ENCODE measurements at regions not wholly inside any gene's neighbourhood (a gene's known extent, or its start where the extent isn't known, plus 50 kb on each side); places are given as distances from the start of the nearest gene placed in this dataset.

- CTCF ChIA-PET = no interaction called here
- TF ChIP-seq SP7 (tag by site-specific recombination; IDR thresholded peaks at IDR 0.05) (no peak), ZBTB26 (tag by site-specific recombination; optimal IDR thresholded peaks at IDR 0.05) (no peak), ZNF645 (tag by site-specific recombination; IDR thresholded peaks at IDR 0.05) (no peak)
- TF ChIP-seq, protein P1, sequence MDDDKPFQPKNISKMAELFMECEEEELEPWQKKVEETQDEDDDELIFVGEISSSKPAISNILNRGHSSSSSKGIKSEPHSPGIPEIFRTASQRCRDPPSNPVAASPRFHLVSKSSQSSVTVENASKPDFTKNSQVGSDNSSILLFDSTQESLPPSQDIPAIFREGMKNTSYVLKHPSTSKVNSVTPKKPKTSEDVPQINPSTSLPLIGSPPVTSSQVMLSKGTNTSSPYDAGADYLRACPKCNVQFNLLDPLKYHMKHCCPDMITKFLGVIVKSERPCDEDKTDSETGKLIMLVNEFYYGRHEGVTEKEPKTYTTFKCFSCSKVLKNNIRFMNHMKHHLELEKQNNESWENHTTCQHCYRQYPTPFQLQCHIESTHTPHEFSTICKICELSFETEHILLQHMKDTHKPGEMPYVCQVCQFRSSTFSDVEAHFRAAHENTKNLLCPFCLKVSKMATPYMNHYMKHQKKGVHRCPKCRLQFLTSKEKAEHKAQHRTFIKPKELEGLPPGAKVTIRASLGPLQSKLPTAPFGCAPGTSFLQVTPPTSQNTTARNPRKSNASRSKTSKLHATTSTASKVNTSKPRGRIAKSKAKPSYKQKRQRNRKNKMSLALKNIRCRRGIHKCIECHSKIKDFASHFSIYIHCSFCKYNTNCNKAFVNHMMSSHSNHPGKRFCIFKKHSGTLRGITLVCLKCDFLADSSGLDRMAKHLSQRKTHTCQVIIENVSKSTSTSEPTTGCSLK (tag by site-specific recombination; IDR thresholded peaks at IDR 0.05) = no peak
- no peaks in the 10 kb centered on the region for H3K4me1 ChIP-seq (ENCODE audit: control insufficient read depth, insufficient read depth, low read length)
- no peaks in the 10 kb centered on the region for H3K9me3 ChIP-seq (ENCODE audit: control insufficient read depth, insufficient read depth, low read depth, low read length)
- H3K36me3 ChIP-seq (ENCODE audit: control insufficient read depth in 2 of 2, insufficient read depth in 1 of 2, low read length in 2 of 2) = no peaks in the 10 kb centered on the region
- H3K27ac ChIP-seq (ENCODE audit: extremely low read depth, low read depth, low read length) = no peak overlapping the region
- no peak overlapping the region for H3K4me3 ChIP-seq (ENCODE audit: low read depth, low read length)
- POLR2A ChIA-PET = no interaction called here
Observed at GRCh38 chr21:35460441-35460840, 411.3 kb upstream of the RUNX1 start.

DNA sequence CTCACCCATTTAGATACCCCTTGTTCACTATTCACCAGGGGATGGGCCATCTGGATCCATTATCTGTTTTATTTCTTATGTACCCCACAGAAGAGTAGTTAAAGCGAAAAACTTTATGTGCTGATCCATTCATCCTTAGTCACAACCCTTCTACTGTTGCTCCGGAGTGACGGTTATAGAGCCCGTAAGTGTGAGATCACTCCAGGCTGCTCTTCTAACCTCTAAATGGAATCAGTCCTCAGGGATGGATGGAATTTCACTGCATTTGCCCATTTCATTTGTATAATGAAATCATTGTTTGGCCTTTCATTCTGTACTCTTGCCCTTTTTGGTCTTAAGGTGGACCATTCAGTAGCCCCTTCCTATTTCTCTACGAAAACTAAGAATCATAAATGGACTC, 409.3 kb upstream of the RUNX1 start:
- ChIA-PET POLR2A (no interaction called here), CTCF (no interaction called here)
- TF ChIP-seq ZNF843 (tag by site-specific recombination; IDR thresholded peaks at IDR 0.05) (no peak), ZBTB20 (tag by site-specific recombination; IDR thresholded peaks at IDR 0.05) (no peak), ZNF530 (tag by site-specific recombination; IDR thresholded peaks at IDR 0.05; ENCODE audit: low read depth) (no peak), TRIM28 (IDR thresholded peaks at IDR 0.05; ENCODE audit: borderline replicate concordance, low read length) (no peak), ZNF747 (tag by site-specific recombination; IDR thresholded peaks at IDR 0.05) (no peak), ZNF645 (tag by site-specific recombination; IDR thresholded peaks at IDR 0.05) (no peak), KLF16 (tag by site-specific recombination; IDR thresholded peaks at IDR 0.05) (no peak), ZNF132 (tag by site-specific recombination; IDR thresholded peaks at IDR 0.05; ENCODE audit: borderline replicate concordance) (no peak), ZIC2 (tag by site-specific recombination; IDR thresholded peaks at IDR 0.05) (no peak), ZXDB (tag by site-specific recombination; IDR thresholded peaks at IDR 0.05) (no peak), ZNF404 (tag by site-specific recombination; IDR thresholded peaks at IDR 0.05) (no peak), ZNF416 (tag by site-specific recombination; IDR thresholded peaks at IDR 0.05) (no peak), SALL2 (tag by site-specific recombination; IDR thresholded peaks at IDR 0.05; ENCODE audit: borderline replicate concordance) (no peak), ZNF768 (tag by site-specific recombination; IDR thresholded peaks at IDR 0.05) (no peak), MYNN (tag by site-specific recombination; IDR thresholded peaks at IDR 0.05; ENCODE audit: borderline replicate concordance) (no peak), YY1 (tag by site-specific recombination; IDR thresholded peaks at IDR 0.05) (no peak), TCF7L2 (IDR thresholded peaks at IDR 0.05; ENCODE audit: borderline replicate concordance, low read depth, low read length) (no peak), RBAK (tag by site-specific recombination; IDR thresholded peaks at IDR 0.05) (no peak), ZNF473 (tag by site-specific recombination; IDR thresholded peaks at IDR 0.05) (no peak), ZNF354C (tag by site-specific recombination; IDR thresholded peaks at IDR 0.05; ENCODE audit: borderline replicate concordance, low read depth) (no peak)
- Histone ChIP-seq H3K9me3 (ENCODE audit: control insufficient read depth, insufficient read depth, low read depth, low read length) (no peaks in the 10 kb centered on the region), H3K36me3 (ENCODE audit: control insufficient read depth in 2 of 2, insufficient read depth in 1 of 2, low read length in 2 of 2) (no peaks in the 10 kb centered on the region), H3K4me3 (ENCODE audit: low read depth, low read length) (no peak overlapping the region), H3K27ac (ENCODE audit: extremely low read depth, low read depth, low read length) (no peak overlapping the region), H3K4me1 (ENCODE audit: control insufficient read depth, insufficient read depth, low read length) (no peaks in the 10 kb centered on the region)

All from HEK293 (cell line).